SU-DHL-6 (cell line): ENCODE measurements at regions not wholly inside any gene's neighbourhood (a gene's known extent, or its start where the extent isn't known, plus 50 kb on each side); places are given as distances from the start of the nearest gene placed in this dataset.

Source experiments
- CTCF ChIP-seq: fragments of 200-600 bp; sonication (generic); IDR thresholded peaks from one replicate; pipeline ENCODE4 v1.5.1; 2017; ENCODE audit warnings: antibody characterized with exemption, mild to moderate bottlenecking, low read length, moderate library complexity; ENCODE audit not compliant: insufficient read depth, poor library complexity, severe bottlenecking
- EZH2phosphoT487 ChIP-seq: fragments of 200-600 bp; sonication (generic), shearing (Covaris generic); conservative IDR thresholded peaks from 2 replicates; pipeline ENCODE4 v1.6.1; 2018; ENCODE audit warnings: mild to moderate bottlenecking, antibody characterized with exemption, low read length, moderate library complexity, mixed read lengths

- TF ChIP-seq CTCF (no peak), EZH2phosphoT487 (no peak)
Observed at GRCh38 chr4:45841791-45842190, 282.1 kb downstream of the GABRG1 start.
